Limb (tissue), 2 donors: ENCODE measurements at regions not wholly inside any gene's neighbourhood (a gene's known extent, or its start where the extent isn't known, plus 50 kb on each side); places are given as distances from the start of the nearest gene placed in this dataset.
"Not testable (repeated sequence)": the region's sequence is repeated elsewhere in the genome, so short reads cannot be mapped to it uniquely, and the experiment has no call there.

Source experiments
- DNase-seq, 2 donors: peaks; one replicate each; pipeline ENCODE4 v3.0.0-alpha.2; 2016; ENCODE audit errors: extremely low spot score in 2 of 2

GRCh38 chr7:153616711-153617325 lies 435.4 kb upstream of the DPP6 start:
- no peak for DNase-seq

- DNase-seq = no peak
Observed at GRCh38 chr7:153627323-153627722, 424.9 kb upstream of the DPP6 start.

GRCh38 chr7:153628406-153628805 lies 423.8 kb upstream of the DPP6 start:
- DNase-seq = no peak

GRCh38 chr7:153628825-153629224 lies 423.4 kb upstream of the DPP6 start:
- no peak for DNase-seq

GRCh38 chr7:153638821-153639435 lies 413.3 kb upstream of the DPP6 start:
- DNase-seq = no peak

- no peak for DNase-seq
Observed at GRCh38 chr7:153640586-153640985, 411.6 kb upstream of the DPP6 start.

- no peak for DNase-seq
Observed at GRCh38 chr7:153641199-153641598, 411.0 kb upstream of the DPP6 start.

- no peak for DNase-seq
Observed at GRCh38 chr7:153642989-153643388, 409.2 kb upstream of the DPP6 start.

GRCh38 chr7:153657182-153657800 lies 394.9 kb upstream of the DPP6 start:
- peak in 1 of 2 donors; percentile 31 for DNase-seq

- no peak for DNase-seq
Observed at GRCh38 chr7:153675131-153675530, 377.1 kb upstream of the DPP6 start.

- DNase-seq = no peak
Observed at GRCh38 chr7:153682628-153683027, 369.6 kb upstream of the DPP6 start.

- DNase-seq = no peak
Observed at GRCh38 chr7:153696242-153696641, 356.0 kb upstream of the DPP6 start.

GRCh38 chr7:153698046-153698445 lies 354.2 kb upstream of the DPP6 start:
- DNase-seq = no peak

GRCh38 chr7:153701678-153702077 lies 350.5 kb upstream of the DPP6 start:
- no peak for DNase-seq

- DNase-seq = not testable (repeated sequence)
Observed at GRCh38 chr7:153723892-153724291, 328.3 kb upstream of the DPP6 start.

- DNase-seq = not testable (repeated sequence)
Observed at GRCh38 chr7:153731504-153731903, 320.7 kb upstream of the DPP6 start.

- not testable (repeated sequence) for DNase-seq
Observed at GRCh38 chr7:153743434-153743833, 308.8 kb upstream of the DPP6 start.

- DNase-seq = peak in 1 of 2 donors; percentile 35
Observed at GRCh38 chr7:153747969-153748368, 304.2 kb upstream of the DPP6 start.

GRCh38 chr7:153748885-153749284 lies 303.3 kb upstream of the DPP6 start:
- peak in 1 of 2 donors; percentile 31 for DNase-seq

- DNase-seq = not testable (repeated sequence)
Observed at GRCh38 chr7:153765869-153766268, 286.3 kb upstream of the DPP6 start.

GRCh38 chr7:153766926-153767325 lies 285.3 kb upstream of the DPP6 start:
- not testable (repeated sequence) for DNase-seq

- DNase-seq = no peak
Observed at GRCh38 chr7:153772966-153773365, 279.2 kb upstream of the DPP6 start.

- DNase-seq = not testable (repeated sequence)
Observed at GRCh38 chr7:153776940-153777339, 275.3 kb upstream of the DPP6 start.
